Aorta (tissue), 5 donors: ENCODE measurements at regions not wholly inside any gene's neighbourhood (a gene's known extent, or its start where the extent isn't known, plus 50 kb on each side); places are given as distances from the start of the nearest gene placed in this dataset.

Source experiments
- ATAC-seq: fragments of 200-7000 bp; cut with Tn5 transposase; one replicate; pipeline ENCODE4 v1.9.1; 2022; ENCODE audit warnings: moderate library complexity; ENCODE audit not compliant: low FRiP score
- DNase-seq, 2 donors: peaks; one replicate each; pipeline ENCODE4 v3.0.0-alpha.2; 2020
- H3K27ac ChIP-seq, 2 donors: one replicate each; pipeline ENCODE4 v1.5.1; 2013; ENCODE audit warnings: low read length in 2 of 2, mild to moderate bottlenecking in 2 of 2, moderate library complexity in 2 of 2, control low read depth in 1 of 2, inconsistent platforms in 1 of 2, low read depth in 1 of 2
- H3K27me3 ChIP-seq, 2 donors: one replicate each; pipeline ENCODE4 v1.6.1; 2013; ENCODE audit warnings: control low read depth in 1 of 2, low read length in 1 of 2, mild to moderate bottlenecking in 1 of 2, moderate library complexity in 1 of 2; ENCODE audit not compliant: insufficient read depth in 2 of 2, control insufficient read depth in 1 of 2
- H3K36me3 ChIP-seq, 2 donors: one replicate each; pipeline ENCODE4 v1.6.1; 2013; ENCODE audit warnings: control low read depth in 1 of 2, low read length in 1 of 2, mild to moderate bottlenecking in 1 of 2; ENCODE audit not compliant: insufficient read depth in 2 of 2, control insufficient read depth in 1 of 2
- H3K4me1 ChIP-seq, 2 donors: one replicate each; pipeline ENCODE4 v1.6.1; 2013; ENCODE audit warnings: low read length in 2 of 2, control low read depth in 1 of 2, mild to moderate bottlenecking in 1 of 2, moderate library complexity in 1 of 2; ENCODE audit not compliant: insufficient read depth in 2 of 2, control insufficient read depth in 1 of 2
- H3K4me3 ChIP-seq, 2 donors: one replicate each; pipeline ENCODE4 v1.5.1; 2013; ENCODE audit warnings: low read length in 2 of 2, control low read depth in 1 of 2, mild to moderate bottlenecking in 1 of 2
- H3K9me3 ChIP-seq: one replicate; pipeline ENCODE4 v1.6.1; 2013; ENCODE audit warnings: mild to moderate bottlenecking, low read length; ENCODE audit not compliant: control insufficient read depth
- WGBS, 2 donors: extraction: QIAGEN DNeasy Blood & Tissue Kit; methylation state at CpG; one replicate each; pipeline ENCODE4 v1.1.7; 2013; 5-methylcytosine and 5-hydroxymethylcytosine counted together
- intact Hi-C, 2 donors: fragments of 100-400 bp; cut with DNase I; formaldehyde crosslinking; loops; one replicate each; pipeline versions ENCODE4 v1.14.2 to v1.15.0; 2022
- donor health status: healthy with polysubstance abuse.
- donor health status: Bipolar disorder and iron deficiency.
- donor health status: DM: no; HTN: no; CAD: no.
- donor health status: DM: no; HTN: no; CAD: no.
- donor health status: DM: yes; HTN: yes; CAD: no.

DNA sequence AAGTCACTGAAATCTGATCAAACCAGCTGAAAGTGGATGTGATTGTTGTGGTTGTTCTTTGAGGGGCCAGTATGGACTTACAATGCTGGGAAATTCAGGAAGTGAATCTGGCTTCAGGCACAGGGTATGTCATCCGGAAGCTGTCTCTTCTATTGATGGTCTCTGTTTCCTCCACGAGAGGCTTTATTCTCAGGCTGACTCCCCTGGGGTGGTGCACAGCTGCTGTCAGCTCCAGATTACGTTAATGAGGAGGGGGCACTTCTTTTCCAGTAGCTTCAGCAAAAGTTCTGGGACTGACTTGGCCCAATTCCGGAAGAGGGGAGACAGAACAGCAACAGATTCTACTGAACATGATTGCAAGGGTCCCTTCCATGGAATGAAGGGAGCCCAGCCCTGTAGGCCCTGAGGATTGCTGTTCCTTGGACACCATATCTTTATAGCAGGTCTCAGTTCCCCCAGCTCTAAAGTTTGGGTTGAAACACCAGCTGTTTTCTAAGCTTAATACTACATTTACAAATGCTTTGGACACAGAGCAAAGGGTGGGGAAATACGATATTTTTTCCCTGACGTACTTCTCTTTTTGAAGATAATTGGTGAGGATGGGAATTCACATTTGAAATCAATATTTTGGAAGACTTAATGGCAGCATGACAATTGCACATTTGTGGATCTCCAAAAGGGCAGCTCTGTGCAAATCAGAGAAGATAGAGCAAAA lies 400.9 kb downstream of the TSN start:
- WGBS, 2 donors, result 72 to 74% methylated on average over 6 of the region's 6 CpGs

DNA sequence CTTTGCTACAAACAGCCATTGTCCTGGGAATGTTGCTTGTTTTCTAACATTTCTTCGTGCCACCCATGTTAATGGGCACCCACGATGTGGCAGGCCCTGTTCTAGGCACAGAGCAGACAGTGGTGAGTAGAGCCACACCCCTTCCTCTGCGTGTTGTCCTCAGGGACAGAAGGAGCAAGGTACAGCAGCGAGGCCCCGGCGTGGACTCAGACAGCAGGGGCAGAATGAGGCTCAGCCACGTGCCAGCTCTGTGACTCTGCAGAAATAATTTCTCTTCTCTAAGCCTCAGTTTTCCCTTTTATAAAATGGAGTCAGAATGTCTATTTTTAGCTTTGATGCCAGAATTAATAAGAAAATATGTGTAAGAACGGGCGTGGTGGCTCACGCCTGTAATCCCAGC lies 401.7 kb downstream of the TSN start:
- H3K9me3 ChIP-seq, result no peaks in the 10 kb centered on the region
- no peaks in the 10 kb centered on the region for H3K36me3 ChIP-seq
- H3K4me3 ChIP-seq, result no peak overlapping the region
- no peaks in the 10 kb centered on the region for H3K27me3 ChIP-seq
- no peak for ATAC-seq
- DNase-seq, result no peak
- no peaks in the 10 kb centered on the region for H3K4me1 ChIP-seq
- intact Hi-C loops, result no loop called here
- 79 to 86% methylated on average over 10 of the region's 10 CpGs for whole genome bisulfite sequencing, 2 donors
- H3K27ac ChIP-seq, result no peak overlapping the region

More for the DNA sequence above, 400.9 kb downstream of the TSN start:
- H3K4me1 ChIP-seq, result no peaks in the 10 kb centered on the region
- H3K27me3 ChIP-seq, result no peaks in the 10 kb centered on the region
- no peak overlapping the region for H3K4me3 ChIP-seq
- intact Hi-C loops, result no loop called here
- DNase-seq (no peak), ATAC-seq (no peak)
- H3K9me3 ChIP-seq, result no peaks in the 10 kb centered on the region
- H3K36me3 ChIP-seq, result no peaks in the 10 kb centered on the region
- no peak overlapping the region for H3K27ac ChIP-seq

DNA sequence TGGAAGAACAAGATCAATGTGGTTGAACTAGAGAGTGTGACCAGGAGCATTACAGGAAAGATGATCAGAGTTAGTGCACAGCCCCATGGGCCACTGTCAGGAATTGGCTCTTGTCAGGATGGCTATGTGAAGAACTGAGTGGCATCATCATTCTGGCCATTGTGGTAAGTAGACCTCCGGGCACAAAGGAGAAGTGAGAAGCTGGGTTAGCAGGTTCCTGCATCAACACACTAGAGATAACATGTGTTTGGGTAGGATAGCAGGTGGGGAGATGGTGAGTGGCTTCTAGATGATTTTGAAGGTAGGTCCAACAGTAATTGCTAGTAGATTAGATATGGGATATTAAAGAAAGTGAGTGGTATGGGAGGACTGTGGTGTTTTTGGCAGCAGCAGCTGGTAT lies 408.2 kb downstream of the TSN start:
- WGBS, 2 donors, result 87 to 96% methylated on average over 1 of the region's 1 CpG
- ATAC-seq (no peak), DNase-seq (no peak)
- intact Hi-C loops, result no loop called here
- no peak overlapping the region for H3K27ac ChIP-seq
- peaks cover under 1% of the 10 kb centered on the region for H3K9me3 ChIP-seq
- H3K36me3 ChIP-seq, result no peaks in the 10 kb centered on the region
- no peaks in the 10 kb centered on the region for H3K4me1 ChIP-seq
- no peaks in the 10 kb centered on the region for H3K27me3 ChIP-seq
- no peak overlapping the region for H3K4me3 ChIP-seq

DNA sequence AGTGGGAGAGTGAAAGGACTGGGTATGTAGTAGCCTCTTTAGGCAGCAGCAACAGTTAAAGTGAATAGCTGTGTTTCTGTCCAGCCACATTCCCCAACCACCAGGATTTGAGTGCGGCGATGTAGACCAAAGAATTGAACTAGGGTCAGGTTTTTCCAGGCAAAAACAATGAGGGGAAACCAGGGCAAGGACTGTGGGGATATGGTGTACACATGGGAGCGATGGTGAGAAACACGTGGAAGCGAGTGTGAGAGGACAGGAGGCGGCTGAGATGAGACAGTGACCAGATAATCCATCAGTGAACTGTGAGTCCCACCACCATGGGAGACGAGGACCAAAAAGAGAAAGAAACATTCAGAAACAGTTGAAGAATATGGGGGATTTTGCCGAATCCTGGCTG lies 409.5 kb downstream of the TSN start:
- Histone ChIP-seq H3K36me3 (no peaks in the 10 kb centered on the region), H3K9me3 (peaks cover 2% of the 10 kb centered on the region), H3K27ac (no peak overlapping the region), H3K4me3 (no peak overlapping the region), H3K27me3 (no peaks in the 10 kb centered on the region), H3K4me1 (no peaks in the 10 kb centered on the region)
- 92 to 94% methylated on average over 8 of the region's 8 CpGs for WGBS, 2 donors
- intact Hi-C loops, result no loop called here
- no peak for ATAC-seq
- DNase-seq, result no peak

DNA sequence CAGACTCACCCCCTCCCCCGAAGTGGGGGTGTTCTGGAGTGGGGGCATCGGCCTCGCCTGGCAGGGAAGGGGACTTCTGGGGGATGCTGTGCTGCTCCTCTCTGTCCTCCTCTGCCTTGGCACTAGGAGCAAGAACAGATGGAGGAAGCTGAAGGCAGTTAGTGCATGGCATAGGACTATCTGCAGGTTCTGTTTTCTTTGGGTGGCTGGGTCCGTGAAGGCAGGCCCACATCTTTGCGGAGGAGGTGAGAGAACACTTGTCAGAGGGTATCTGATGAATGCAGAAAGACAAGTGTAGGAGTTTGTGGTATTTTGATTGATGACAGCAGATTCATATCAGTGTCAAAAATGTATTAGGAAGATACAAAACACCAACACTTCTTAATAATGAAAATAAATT lies 411.4 kb downstream of the TSN start:
- intact Hi-C loops, result no loop called here
- DNase-seq (no peak), ATAC-seq (no peak)
- no peaks in the 10 kb centered on the region for H3K27me3 ChIP-seq
- no peaks in the 10 kb centered on the region for H3K4me1 ChIP-seq
- no peaks in the 10 kb centered on the region for H3K36me3 ChIP-seq
- H3K9me3 ChIP-seq, result peaks cover 2% of the 10 kb centered on the region
- 67 to 71% methylated on average over 5 of the region's 5 CpGs for WGBS, 2 donors
- H3K27ac ChIP-seq, result no peak overlapping the region
- H3K4me3 ChIP-seq, result no peak overlapping the region

DNA sequence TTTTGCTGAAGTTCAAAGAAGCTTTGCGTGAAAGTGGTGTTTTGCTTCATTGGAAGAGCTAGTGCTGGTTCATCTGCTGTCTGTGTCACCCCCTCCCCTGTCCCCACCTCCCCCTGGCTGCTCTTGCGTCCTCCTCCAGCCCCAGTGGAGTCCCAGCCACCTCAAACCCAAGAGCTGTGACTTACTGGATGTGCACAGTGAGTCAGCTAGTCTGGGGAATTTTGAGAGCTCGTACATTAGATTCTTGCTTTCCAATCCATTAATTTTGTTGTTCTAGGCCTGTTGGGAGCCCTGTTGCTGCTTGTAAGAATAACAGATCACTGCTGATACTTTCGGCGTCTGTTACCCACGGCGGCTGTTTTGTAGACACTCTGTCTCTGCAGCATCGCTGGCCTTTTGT lies 412.1 kb downstream of the TSN start:
- 16 to 30% methylated on average over 8 of the region's 8 CpGs for WGBS, 2 donors
- H3K36me3 ChIP-seq, result no peaks in the 10 kb centered on the region
- peaks cover 2% of the 10 kb centered on the region for H3K9me3 ChIP-seq
- H3K27ac ChIP-seq, result no peak overlapping the region
- DNase-seq, result no peak
- H3K27me3 ChIP-seq, result no peaks in the 10 kb centered on the region
- ATAC-seq, result no peak
- H3K4me3 ChIP-seq, result no peak overlapping the region
- intact Hi-C loops, result no loop called here
- no peaks in the 10 kb centered on the region for H3K4me1 ChIP-seq

DNA sequence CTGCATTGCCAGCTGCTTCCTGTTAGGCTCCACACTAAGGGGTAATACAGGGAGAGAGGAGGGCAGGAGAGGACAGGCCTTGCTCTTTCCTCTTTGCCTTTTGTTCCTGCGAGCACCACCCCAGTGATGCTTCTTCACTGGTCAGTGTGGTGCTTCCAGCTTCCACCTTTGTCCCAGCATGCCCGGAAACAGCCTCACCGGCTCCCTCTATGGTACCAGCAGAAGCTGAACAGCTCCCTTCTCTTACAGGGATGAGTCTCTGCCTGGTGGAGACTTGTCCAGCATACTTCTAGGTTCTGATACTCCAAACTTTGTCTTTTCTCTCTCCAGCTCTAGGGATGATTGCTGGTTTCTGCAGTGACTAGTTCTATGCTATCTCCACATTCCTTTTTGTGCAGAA lies 413.3 kb downstream of the TSN start:
- no peaks in the 10 kb centered on the region for H3K4me1 ChIP-seq
- H3K27me3 ChIP-seq, result no peaks in the 10 kb centered on the region
- H3K4me3 ChIP-seq, result no peak overlapping the region
- no peaks in the 10 kb centered on the region for H3K36me3 ChIP-seq
- DNase-seq (no peak), ATAC-seq (no peak)
- no peak overlapping the region for H3K27ac ChIP-seq
- WGBS, 2 donors, result 61 to 63% methylated on average over 3 of the region's 3 CpGs
- intact Hi-C loops, result no loop called here
- peaks cover 2% of the 10 kb centered on the region for H3K9me3 ChIP-seq

DNA sequence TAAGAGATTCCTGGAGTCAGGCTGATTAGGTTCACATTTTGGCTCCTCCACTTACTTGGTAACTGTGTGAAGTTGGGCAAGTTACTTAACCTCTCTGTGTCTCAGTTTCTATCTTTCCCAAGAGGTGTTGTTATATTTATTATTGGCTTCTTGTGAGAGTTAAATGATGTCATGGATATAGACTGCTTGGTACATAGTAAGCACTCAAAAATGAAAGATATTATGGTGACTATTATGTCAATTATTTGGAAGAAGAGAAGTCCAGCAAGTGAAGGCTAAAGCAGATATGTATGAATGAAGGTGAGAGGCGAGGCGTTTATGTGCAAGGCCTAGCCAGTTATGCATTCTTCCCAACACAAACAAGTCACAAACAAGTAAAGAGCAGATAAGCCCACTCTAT lies 417.4 kb downstream of the TSN start:
- no peak overlapping the region for H3K4me3 ChIP-seq
- 92 to 93% methylated on average over 2 of the region's 2 CpGs for WGBS, 2 donors
- intact Hi-C loops, result no loop called here
- H3K27ac ChIP-seq, result no peak overlapping the region
- DNase-seq, result no peak
- H3K4me1 ChIP-seq, result no peaks in the 10 kb centered on the region
- ATAC-seq, result no peak
- no peaks in the 10 kb centered on the region for H3K36me3 ChIP-seq
- H3K9me3 ChIP-seq, result peaks cover 2% of the 10 kb centered on the region
- H3K27me3 ChIP-seq, result no peaks in the 10 kb centered on the region

DNA sequence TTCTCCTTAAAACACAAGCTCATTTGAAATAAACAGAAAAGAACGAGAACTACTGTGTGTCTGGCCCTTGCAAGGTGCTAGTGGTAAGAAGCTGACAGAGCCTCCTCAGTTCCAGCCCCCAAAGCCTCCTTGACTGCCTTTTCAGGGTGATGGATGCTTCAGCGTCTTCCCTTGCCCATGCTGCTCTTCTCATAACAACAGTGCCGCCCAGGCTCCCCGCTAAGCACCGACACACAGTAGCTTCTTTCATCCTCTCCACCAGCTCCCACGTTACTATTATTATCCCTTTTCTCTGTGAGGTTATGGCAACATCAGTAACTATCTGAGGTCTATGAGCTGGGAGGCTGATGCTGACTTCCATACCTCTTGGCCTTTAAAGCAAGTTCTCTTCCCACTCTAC lies 418.6 kb downstream of the TSN start:
- 65 to 67% methylated on average over 6 of the region's 6 CpGs for WGBS, 2 donors
- Histone ChIP-seq H3K4me1 (no peaks in the 10 kb centered on the region), H3K27me3 (no peaks in the 10 kb centered on the region), H3K4me3 (no peak overlapping the region), H3K27ac (no peak overlapping the region), H3K9me3 (no peaks in the 10 kb centered on the region), H3K36me3 (no peaks in the 10 kb centered on the region)
- DNase-seq, result no peak
- ATAC-seq, result no peak
- intact Hi-C loops, result no loop called here
